GM12878 (cell line): ENCODE measurements at regions not wholly inside any gene's neighbourhood (a gene's known extent, or its start where the extent isn't known, plus 50 kb on each side); places are given as distances from the start of the nearest gene placed in this dataset.

Experiments
- ATAC-seq: fragments of 200-7000 bp; cut with Tn5 transposase; 3 replicates; pipeline ENCODE4 v1.9.1; 2020; ENCODE audit warnings: mild to moderate bottlenecking, moderate library complexity
- BruUV-seq: library from RNA; stranded (reverse); fragments of 400-500 nt; replicated peaks from 2 replicates; lab custom pipeline; 2021; lab: Mats Ljungman, UMichigan
- CTCF ChIA-PET: fragments of 300-600 bp; sonication (Branson Sonifier 250); formaldehyde crosslinking; extraction: SDS; loops from one replicate; lab custom pipeline; 2021; ENCODE audit warnings: inconsistent platforms; lab: Yijun Ruan, JAX
- POLR2A ChIA-PET: fragments of 350-600 bp; formaldehyde crosslinking; extraction: SDS; loops from one replicate; lab custom pipeline; 2021; ENCODE audit warnings: inconsistent platforms; lab: Charles Lee
- RAD21 ChIA-PET: fragments of 300-600 bp; sonication (Branson Sonifier 250); formaldehyde crosslinking; loops from one replicate; lab custom pipeline; 2023; ENCODE audit warnings: antibody characterized with exemption; ENCODE audit not compliant: unreplicated experiment; lab: Charles Lee
- SMC1A ChIA-PET: fragments of 300-600 bp; sonication (Branson Sonifier 250); formaldehyde crosslinking; loops from one replicate; lab custom pipeline; 2023; ENCODE audit not compliant: unreplicated experiment, uncharacterized antibody; lab: Charles Lee
- DNase-seq: peaks from one replicate; pipeline ENCODE4 v3.0.0-alpha.2; 2011; ENCODE audit warnings: low read depth, low spot score
- FAIRE-seq: peaks from 3 replicates; lab custom pipeline; 2011; peaks lifted over from hg19 to GRCh38; lab: Jason Lieb, UNC
- H2AFZ ChIP-seq: 2 replicates; pipeline ENCODE4 v1.6.0; 2011; ENCODE audit warnings: low read depth, low read length, control low read depth; ENCODE audit not compliant: control insufficient read depth
- H3K27ac ChIP-seq: 2 replicates; pipeline ENCODE4 v1.5.1; 2011; ENCODE audit warnings: control low read depth; ENCODE audit not compliant: control insufficient read depth, insufficient read depth
- H3K27me3 ChIP-seq, 2 experiments: replicated peaks in 1 of 2; 2 replicates each; pipeline versions ENCODE4 v1.6.0 to v1.6.1; 2011; ENCODE audit warnings: low read length in 1 of 2; ENCODE audit not compliant: control insufficient read depth in 2 of 2, insufficient read depth in 2 of 2
- H3K36me3 ChIP-seq, 2 experiments: 2 replicates each; pipeline ENCODE4 v1.5.1; 2011; ENCODE audit warnings: low read length in 1 of 2; ENCODE audit not compliant: control insufficient read depth in 2 of 2, insufficient read depth in 2 of 2
- H3K4me1 ChIP-seq: 2 replicates; pipeline ENCODE4 v1.6.1; 2011; ENCODE audit warnings: mild to moderate bottlenecking, low read length, moderate library complexity, mixed read lengths; ENCODE audit not compliant: control insufficient read depth, insufficient read depth
- H3K4me2 ChIP-seq: 2 replicates; pipeline ENCODE4 v1.6.0; 2011; ENCODE audit warnings: control low read depth; ENCODE audit not compliant: control insufficient read depth, insufficient read depth
- H3K4me3 ChIP-seq: fragments of 200-600 bp; sonication (generic); 2 replicates; pipeline ENCODE4 v1.5.1; 2016
- H3K79me2 ChIP-seq: 2 replicates; pipeline ENCODE4 v1.6.0; 2011; ENCODE audit warnings: low read length; ENCODE audit not compliant: control insufficient read depth, insufficient read depth
- H3K9ac ChIP-seq: 2 replicates; pipeline ENCODE4 v1.8.0; 2011; ENCODE audit warnings: low read length, control low read depth, mixed read lengths; ENCODE audit not compliant: control insufficient read depth, insufficient read depth
- H3K9me3 ChIP-seq: replicated peaks from 3 replicates; pipeline ENCODE4 v1.5.1; 2011; ENCODE audit warnings: mild to moderate bottlenecking, low read length; ENCODE audit not compliant: control insufficient read depth, insufficient read depth
- H4K20me1 ChIP-seq: 2 replicates; pipeline ENCODE4 v1.6.0; 2011; ENCODE audit not compliant: control insufficient read depth, insufficient read depth
- BHLHE40 ChIP-seq, 2 experiments: fragments of 450-650 bp in 1 of 2; IDR thresholded peaks; 2 replicates each; pipeline ENCODE4 v1.6.1; 2011 to 2017; ENCODE audit warnings: low read depth in 2 of 2, borderline replicate concordance in 1 of 2, improper control_type of control experiment in 1 of 2, low read length in 1 of 2, mild to moderate bottlenecking in 1 of 2
- MAX ChIP-seq: IDR thresholded peaks from 2 replicates; pipeline ENCODE4 v1.6.1; 2012; ENCODE audit warnings: low read depth, low read length, improper control_type of control experiment
- NFYA ChIP-seq: IDR thresholded peaks from 2 replicates; pipeline ENCODE4 v1.6.1; 2011; ENCODE audit warnings: low read depth, mild to moderate bottlenecking, low read length, improper control_type of control experiment, borderline replicate concordance
- POLR2A ChIP-seq: IDR thresholded peaks from 2 replicates; pipeline ENCODE4 v1.6.1; 2011; ENCODE audit warnings: low read depth, mild to moderate bottlenecking, low read length
- POU2F2 ChIP-seq: IDR thresholded peaks from 3 replicates; pipeline ENCODE4 v1.6.1; 2011; ENCODE audit warnings: low read depth, mild to moderate bottlenecking, low read length, borderline replicate concordance
- RUNX3 ChIP-seq: IDR thresholded peaks from 2 replicates; pipeline ENCODE4 v1.6.1; 2012; ENCODE audit warnings: low read length, inconsistent platforms
- SKIL ChIP-seq: fragments of 450-650 bp; IDR thresholded peaks from 2 replicates; pipeline ENCODE4 v1.6.1; 2017; ENCODE audit warnings: mild to moderate bottlenecking, low read depth, inconsistent platforms; ENCODE audit not compliant: poor library complexity, severe bottlenecking
- SMAD5 ChIP-seq: IDR thresholded peaks from 2 replicates; pipeline ENCODE4 v1.6.1; 2016; ENCODE audit warnings: antibody characterized with exemption, low read depth
- WGBS: methylation state at CpG from one replicate; pipeline ENCODE4 v1.1.6; 2016; ENCODE audit warnings: low lambda C conversion rate; ENCODE audit not compliant: insufficient replicate concordance, insufficient coverage; ENCODE audit errors: missing lambda C conversion rate; 5-methylcytosine and 5-hydroxymethylcytosine counted together
- in situ Hi-C: fragments of 300-500 bp; cut with MboI; formaldehyde crosslinking; loops from 9 replicates; pipeline ENCODE4 v1.14.3; 2018; ENCODE audit warnings: mixed read lengths
- intact Hi-C: fragments of 100-400 bp; cut with micrococcal nuclease; formaldehyde crosslinking; loops from one replicate; pipeline ENCODE4 v1.14.2; 2022; ENCODE audit not compliant: unreplicated experiment
- TF ChIP-seq, protein P1 (sequence below): IDR thresholded peaks from 2 replicates; pipeline ENCODE4 v1.6.1; 2012; ENCODE audit warnings: mild to moderate bottlenecking, low read depth, low read length
- TF ChIP-seq, protein P2 (sequence below): fragments of 450-650 bp; IDR thresholded peaks from 2 replicates; pipeline ENCODE4 v1.6.1; 2017; ENCODE audit warnings: mild to moderate bottlenecking, moderate library complexity
- TF ChIP-seq, protein P3 (sequence below): fragments of 450-650 bp; IDR thresholded peaks from 2 replicates; pipeline ENCODE4 v1.6.1; 2018; ENCODE audit warnings: mild to moderate bottlenecking, low read depth, moderate library complexity; ENCODE audit not compliant: partially characterized antibody

- H3K36me3 ChIP-seq, result no peaks in the 10 kb centered on the region
- BruUV-seq, result no TSS peak
- CTCF ChIA-PET, result no interaction called here
- TF ChIP-seq SKIL (no peak), MAX (no peak), POU2F2 (no peak), BHLHE40 (IDR thresholded peaks at IDR 0.05; ENCODE audit: borderline replicate concordance in 1 of 2, low read depth in 2 of 2, low read length in 1 of 2) (no peak), POLR2A (no peak), SMAD5 (no peak), NFYA (no peak), RUNX3 (no peak)
- TF ChIP-seq, protein P1, sequence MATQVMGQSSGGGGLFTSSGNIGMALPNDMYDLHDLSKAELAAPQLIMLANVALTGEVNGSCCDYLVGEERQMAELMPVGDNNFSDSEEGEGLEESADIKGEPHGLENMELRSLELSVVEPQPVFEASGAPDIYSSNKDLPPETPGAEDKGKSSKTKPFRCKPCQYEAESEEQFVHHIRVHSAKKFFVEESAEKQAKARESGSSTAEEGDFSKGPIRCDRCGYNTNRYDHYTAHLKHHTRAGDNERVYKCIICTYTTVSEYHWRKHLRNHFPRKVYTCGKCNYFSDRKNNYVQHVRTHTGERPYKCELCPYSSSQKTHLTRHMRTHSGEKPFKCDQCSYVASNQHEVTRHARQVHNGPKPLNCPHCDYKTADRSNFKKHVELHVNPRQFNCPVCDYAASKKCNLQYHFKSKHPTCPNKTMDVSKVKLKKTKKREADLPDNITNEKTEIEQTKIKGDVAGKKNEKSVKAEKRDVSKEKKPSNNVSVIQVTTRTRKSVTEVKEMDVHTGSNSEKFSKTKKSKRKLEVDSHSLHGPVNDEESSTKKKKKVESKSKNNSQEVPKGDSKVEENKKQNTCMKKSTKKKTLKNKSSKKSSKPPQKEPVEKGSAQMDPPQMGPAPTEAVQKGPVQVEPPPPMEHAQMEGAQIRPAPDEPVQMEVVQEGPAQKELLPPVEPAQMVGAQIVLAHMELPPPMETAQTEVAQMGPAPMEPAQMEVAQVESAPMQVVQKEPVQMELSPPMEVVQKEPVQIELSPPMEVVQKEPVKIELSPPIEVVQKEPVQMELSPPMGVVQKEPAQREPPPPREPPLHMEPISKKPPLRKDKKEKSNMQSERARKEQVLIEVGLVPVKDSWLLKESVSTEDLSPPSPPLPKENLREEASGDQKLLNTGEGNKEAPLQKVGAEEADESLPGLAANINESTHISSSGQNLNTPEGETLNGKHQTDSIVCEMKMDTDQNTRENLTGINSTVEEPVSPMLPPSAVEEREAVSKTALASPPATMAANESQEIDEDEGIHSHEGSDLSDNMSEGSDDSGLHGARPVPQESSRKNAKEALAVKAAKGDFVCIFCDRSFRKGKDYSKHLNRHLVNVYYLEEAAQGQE, result no peak
- TF ChIP-seq, protein P2, sequence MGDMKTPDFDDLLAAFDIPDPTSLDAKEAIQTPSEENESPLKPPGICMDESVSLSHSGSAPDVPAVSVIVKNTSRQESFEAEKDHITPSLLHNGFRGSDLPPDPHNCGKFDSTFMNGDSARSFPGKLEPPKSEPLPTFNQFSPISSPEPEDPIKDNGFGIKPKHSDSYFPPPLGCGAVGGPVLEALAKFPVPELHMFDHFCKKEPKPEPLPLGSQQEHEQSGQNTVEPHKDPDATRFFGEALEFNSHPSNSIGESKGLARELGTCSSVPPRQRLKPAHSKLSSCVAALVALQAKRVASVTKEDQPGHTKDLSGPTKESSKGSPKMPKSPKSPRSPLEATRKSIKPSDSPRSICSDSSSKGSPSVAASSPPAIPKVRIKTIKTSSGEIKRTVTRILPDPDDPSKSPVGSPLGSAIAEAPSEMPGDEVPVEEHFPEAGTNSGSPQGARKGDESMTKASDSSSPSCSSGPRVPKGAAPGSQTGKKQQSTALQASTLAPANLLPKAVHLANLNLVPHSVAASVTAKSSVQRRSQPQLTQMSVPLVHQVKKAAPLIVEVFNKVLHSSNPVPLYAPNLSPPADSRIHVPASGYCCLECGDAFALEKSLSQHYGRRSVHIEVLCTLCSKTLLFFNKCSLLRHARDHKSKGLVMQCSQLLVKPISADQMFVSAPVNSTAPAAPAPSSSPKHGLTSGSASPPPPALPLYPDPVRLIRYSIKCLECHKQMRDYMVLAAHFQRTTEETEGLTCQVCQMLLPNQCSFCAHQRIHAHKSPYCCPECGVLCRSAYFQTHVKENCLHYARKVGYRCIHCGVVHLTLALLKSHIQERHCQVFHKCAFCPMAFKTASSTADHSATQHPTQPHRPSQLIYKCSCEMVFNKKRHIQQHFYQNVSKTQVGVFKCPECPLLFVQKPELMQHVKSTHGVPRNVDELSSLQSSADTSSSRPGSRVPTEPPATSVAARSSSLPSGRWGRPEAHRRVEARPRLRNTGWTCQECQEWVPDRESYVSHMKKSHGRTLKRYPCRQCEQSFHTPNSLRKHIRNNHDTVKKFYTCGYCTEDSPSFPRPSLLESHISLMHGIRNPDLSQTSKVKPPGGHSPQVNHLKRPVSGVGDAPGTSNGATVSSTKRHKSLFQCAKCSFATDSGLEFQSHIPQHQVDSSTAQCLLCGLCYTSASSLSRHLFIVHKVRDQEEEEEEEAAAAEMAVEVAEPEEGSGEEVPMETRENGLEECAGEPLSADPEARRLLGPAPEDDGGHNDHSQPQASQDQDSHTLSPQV, result no peak
- TF ChIP-seq, protein P3, sequence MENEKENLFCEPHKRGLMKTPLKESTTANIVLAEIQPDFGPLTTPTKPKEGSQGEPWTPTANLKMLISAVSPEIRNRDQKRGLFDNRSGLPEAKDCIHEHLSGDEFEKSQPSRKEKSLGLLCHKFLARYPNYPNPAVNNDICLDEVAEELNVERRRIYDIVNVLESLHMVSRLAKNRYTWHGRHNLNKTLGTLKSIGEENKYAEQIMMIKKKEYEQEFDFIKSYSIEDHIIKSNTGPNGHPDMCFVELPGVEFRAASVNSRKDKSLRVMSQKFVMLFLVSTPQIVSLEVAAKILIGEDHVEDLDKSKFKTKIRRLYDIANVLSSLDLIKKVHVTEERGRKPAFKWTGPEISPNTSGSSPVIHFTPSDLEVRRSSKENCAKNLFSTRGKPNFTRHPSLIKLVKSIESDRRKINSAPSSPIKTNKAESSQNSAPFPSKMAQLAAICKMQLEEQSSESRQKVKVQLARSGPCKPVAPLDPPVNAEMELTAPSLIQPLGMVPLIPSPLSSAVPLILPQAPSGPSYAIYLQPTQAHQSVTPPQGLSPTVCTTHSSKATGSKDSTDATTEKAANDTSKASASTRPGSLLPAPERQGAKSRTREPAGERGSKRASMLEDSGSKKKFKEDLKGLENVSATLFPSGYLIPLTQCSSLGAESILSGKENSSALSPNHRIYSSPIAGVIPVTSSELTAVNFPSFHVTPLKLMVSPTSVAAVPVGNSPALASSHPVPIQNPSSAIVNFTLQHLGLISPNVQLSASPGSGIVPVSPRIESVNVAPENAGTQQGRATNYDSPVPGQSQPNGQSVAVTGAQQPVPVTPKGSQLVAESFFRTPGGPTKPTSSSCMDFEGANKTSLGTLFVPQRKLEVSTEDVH, result no peak
Observed at GRCh38 chr22:23450434-23450795, 129.7 kb downstream of the IGLL1 start.

More at GRCh38 chr22:23450434-23450795, 129.7 kb downstream of the IGLL1 start:
- H4K20me1 ChIP-seq, result no peaks in the 10 kb centered on the region
- H3K4me2 ChIP-seq, result no peak overlapping the region
- DNase-seq (no peak), FAIRE-seq (no peak), ATAC-seq (no peak)
- H3K27ac ChIP-seq, result no peak overlapping the region
- RAD21 ChIA-PET, result no interaction called here
- 70% methylated on average over 14 of the region's 14 CpGs for WGBS
- no peaks in the 10 kb centered on the region for H3K79me2 ChIP-seq
- no peaks in the 10 kb centered on the region; the same call in 2 of the 3 replicates for H3K9me3 ChIP-seq
- no peak overlapping the region for H3K9ac ChIP-seq
- intact Hi-C loops (no loop called here), in situ Hi-C loops (no loop called here)
- H3K27me3 ChIP-seq, result peaks cover 0 to 1% of the 10 kb centered on the region in 2 experiments; a peak in 1 of 4 replicates
- POLR2A ChIA-PET, result no interaction called here
- no peaks in the 10 kb centered on the region for H3K4me1 ChIP-seq
- SMC1A ChIA-PET, result no interaction called here
- no peak overlapping the region for H3K4me3 ChIP-seq
- H2AFZ ChIP-seq, result no peak overlapping the region
